K562 (cell line): ENCODE measurements at regions not wholly inside any gene's neighbourhood (a gene's known extent, or its start where the extent isn't known, plus 50 kb on each side); places are given as distances from the start of the nearest gene placed in this dataset.

Experiments used
- ETS1 ChIP-seq: conservative IDR thresholded peaks from 2 replicates; pipeline ENCODE4 v1.6.1; 2011; ENCODE audit warnings: low read depth, mild to moderate bottlenecking, low read length; ENCODE audit not compliant: control insufficient read depth
- MGA ChIP-seq: fragments of 450-650 bp; IDR thresholded peaks from 2 replicates; pipeline ENCODE4 v1.6.1; 2016; ENCODE audit warnings: mild to moderate bottlenecking, moderate library complexity

GRCh38 chr6:40325791-40326190, 261.4 kb downstream of the LRFN2 start (continued):
- TF ChIP-seq MGA (peak; percentile 48), ETS1 (no peak)
